GM18498 (cell line): ENCODE measurements at regions not wholly inside any gene's neighbourhood (a gene's known extent, or its start where the extent isn't known, plus 50 kb on each side); places are given as distances from the start of the nearest gene placed in this dataset.
"Not testable (repeated sequence)": the region's sequence is repeated elsewhere in the genome, so short reads cannot be mapped to it uniquely, and the experiment has no call there.

Experiments
- ATAC-seq: cut with Tn5 transposase; IDR thresholded peaks from one replicate; pipeline ENCODE4 v1.9.1; 2021; ENCODE audit warnings: mild to moderate bottlenecking, moderate library complexity; ENCODE audit not compliant: unreplicated experiment

- no peak for ATAC-seq
Observed at GRCh38 chr19:28578786-28579505, 634.0 kb downstream of the UQCRFS1 start.

DNA sequence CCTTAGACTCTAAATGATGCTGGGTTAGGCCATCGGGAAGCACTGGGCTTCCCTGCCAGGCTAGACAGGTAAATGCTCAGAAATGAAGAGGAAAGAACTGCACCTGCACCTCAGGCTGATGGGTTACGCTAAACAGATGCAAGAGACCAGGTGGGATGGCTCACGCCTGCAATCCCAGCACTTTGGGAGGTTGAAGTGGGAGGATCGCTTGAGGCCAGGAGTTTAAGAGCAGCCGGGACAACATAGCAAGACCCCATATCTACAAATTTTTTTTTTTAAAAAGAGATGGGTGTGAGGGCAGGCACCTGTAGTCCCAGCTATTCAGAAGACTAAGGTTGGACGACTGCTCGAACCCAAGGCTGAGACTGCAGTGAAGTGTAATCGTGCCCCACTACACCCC lies 634.7 kb downstream of the UQCRFS1 start:
- ATAC-seq, result no peak

DNA sequence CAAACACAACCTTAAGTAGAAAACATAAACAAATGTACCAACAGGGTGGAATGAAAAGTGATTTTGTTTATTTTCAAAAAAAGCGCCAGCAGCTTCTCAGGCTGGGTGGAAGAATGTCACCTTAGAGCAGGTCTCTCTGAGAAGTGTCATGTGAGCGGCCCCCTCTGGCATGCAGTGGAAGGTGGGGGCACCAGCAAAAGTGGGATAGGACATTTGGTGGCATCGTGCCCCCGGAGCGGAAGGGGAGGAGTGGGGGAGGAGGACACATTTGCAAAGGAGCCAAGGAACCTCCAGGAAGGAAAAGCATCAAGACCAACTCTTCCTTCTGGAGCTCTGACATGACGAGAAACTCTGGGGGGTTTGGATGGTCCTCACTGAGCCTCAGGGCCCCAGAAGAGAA lies 635.3 kb downstream of the UQCRFS1 start:
- no peak for ATAC-seq

- no peak for ATAC-seq
Observed at GRCh38 chr19:28577233-28577632, 635.7 kb downstream of the UQCRFS1 start.

DNA sequence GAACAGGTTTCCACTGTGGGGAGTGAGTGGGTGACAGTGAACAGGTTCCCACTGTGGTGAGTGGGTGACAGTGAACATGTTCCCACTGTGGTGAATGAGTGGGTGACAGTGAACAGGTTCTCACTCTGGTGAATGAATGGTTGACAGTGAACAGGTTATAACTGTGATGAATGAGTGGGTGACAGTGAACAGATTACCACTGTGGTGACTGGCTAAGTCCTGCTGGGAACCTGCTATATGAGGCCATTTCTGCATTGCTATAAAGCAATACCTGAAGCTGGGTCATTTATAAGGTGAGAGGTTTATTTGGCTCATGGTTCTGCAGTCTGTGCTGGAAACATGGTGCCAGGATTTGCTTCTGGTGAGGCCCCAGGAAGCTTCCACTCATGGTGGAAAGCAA lies 637.1 kb downstream of the UQCRFS1 start:
- ATAC-seq, result no peak

DNA sequence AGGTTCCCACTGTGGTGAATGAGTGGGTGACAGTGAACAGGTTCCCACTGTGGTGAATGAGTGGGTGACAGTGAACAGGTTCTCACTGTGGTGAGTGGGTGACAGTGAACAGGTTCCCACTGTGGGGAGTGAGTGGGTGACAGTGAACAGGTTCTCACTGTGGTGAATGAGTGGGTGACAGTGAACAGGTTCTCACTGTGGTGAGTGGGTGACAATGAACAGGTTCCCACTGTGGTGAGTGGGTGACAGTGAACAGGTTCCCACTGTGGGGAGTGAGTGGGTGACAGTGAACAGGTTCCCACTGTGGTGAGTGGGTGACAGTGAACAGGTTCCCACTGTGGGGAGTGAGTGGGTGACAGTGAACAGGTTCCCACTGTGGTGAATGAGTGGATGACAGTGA lies 637.6 kb downstream of the UQCRFS1 start:
- not testable (repeated sequence) for ATAC-seq

GRCh38 chr19:28574212-28574611 lies 638.7 kb downstream of the UQCRFS1 start:
- ATAC-seq, result no peak

GRCh38 chr19:28569132-28570131 lies 643.5 kb downstream of the UQCRFS1 start:
- no peak for ATAC-seq

- no peak for ATAC-seq
Observed at GRCh38 chr19:28567834-28568233, 645.1 kb downstream of the UQCRFS1 start.

- no peak for ATAC-seq
Observed at GRCh38 chr19:28563964-28564921, 648.7 kb downstream of the UQCRFS1 start.

GRCh38 chr19:28560786-28561185 lies 652.2 kb downstream of the UQCRFS1 start:
- ATAC-seq, result no peak

DNA sequence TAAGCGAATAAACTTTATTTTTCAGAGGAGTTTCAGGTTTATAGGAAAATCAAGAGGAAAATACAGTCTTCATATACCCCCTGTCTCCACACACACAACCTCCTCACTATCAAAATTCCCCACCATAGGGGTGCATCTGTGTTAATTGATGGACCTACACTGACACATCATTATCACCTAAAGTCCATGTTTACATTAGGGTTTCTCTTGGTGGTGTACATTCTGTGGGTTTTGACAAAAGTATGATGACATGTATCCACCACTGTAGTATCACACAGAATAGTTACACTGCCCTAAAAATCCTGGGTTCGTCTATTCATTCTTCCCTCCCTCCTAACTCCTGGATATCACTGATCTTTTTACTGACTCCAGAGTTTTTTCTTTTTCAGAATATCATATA lies 654.2 kb downstream of the UQCRFS1 start:
- no peak for ATAC-seq

GRCh38 chr19:28556371-28556770 lies 656.6 kb downstream of the UQCRFS1 start:
- no peak for ATAC-seq

- ATAC-seq, result no peak
Observed at GRCh38 chr19:28555317-28555716, 657.6 kb downstream of the UQCRFS1 start.

GRCh38 chr19:28554321-28555091 lies 658.4 kb downstream of the UQCRFS1 start:
- ATAC-seq, result no peak

DNA sequence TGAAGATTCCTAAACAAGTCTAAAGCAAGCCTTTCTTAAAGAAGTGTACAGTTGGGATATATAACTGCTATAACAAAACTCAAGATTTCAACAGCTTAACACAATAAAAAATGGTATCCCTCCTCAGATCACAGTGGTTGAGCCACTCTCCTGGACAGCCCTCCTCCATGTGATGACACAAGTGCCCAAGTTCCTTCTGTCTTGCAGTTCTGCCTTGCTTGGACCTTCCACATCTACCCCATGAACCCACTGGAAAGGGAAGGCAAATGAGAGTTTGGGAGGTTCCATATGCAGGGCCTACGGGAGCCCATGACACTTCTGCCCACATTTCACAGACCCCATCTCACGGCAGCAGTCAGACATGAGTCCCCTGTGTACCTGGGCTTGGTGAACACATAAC lies 659.2 kb downstream of the UQCRFS1 start:
- no peak for ATAC-seq

GRCh38 chr19:28553005-28553404 lies 659.9 kb downstream of the UQCRFS1 start:
- no peak for ATAC-seq

- ATAC-seq, result no peak
Observed at GRCh38 chr19:28549680-28550277, 663.2 kb downstream of the UQCRFS1 start.

DNA sequence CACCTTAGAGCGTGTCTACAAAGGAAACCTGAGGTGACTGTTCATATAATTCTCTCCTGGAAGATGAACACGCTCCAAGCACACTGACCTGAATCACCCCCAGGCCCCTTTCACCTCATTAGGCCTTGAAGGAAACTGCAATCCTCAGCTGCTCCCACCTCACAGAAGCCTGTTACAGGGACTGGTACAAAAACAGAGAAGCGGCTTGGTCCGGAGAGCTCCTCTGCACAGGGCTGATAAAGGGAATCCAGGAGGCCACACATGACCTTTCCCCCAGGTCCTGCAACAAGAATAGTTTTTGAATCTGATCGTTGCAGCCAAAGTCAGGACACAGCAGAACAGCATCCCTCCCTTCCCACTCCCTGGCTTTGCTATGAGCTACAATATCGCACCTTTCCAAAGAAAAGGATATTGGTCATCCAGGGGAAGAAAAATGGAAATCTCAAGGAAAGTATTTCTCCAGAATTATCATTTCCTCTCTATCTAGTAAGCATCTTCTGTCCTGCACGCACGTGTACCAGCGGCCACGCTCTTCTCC lies 666.7 kb downstream of the UQCRFS1 start:
- no peak for ATAC-seq
